Upper lobe of left lung (tissue), 6 donors: ENCODE measurements at regions not wholly inside any gene's neighbourhood (a gene's known extent, or its start where the extent isn't known, plus 50 kb on each side); places are given as distances from the start of the nearest gene placed in this dataset.
"Not testable (repeated sequence)": the region's sequence is repeated elsewhere in the genome, so short reads cannot be mapped to it uniquely, and the experiment has no call there.

ENCODE experiments used
- ATAC-seq, 2 donors: fragments of 200-7000 bp; cut with Tn5 transposase; one replicate each; pipeline ENCODE4 v1.9.1; 2022; ENCODE audit warnings: mild to moderate bottlenecking in 2 of 2, moderate library complexity in 2 of 2; ENCODE audit not compliant: low FRiP score in 2 of 2
- DNase-seq, 2 donors: peaks; one replicate each; pipeline ENCODE4 v3.0.0-alpha.2; 2019 to 2020
- H3K27ac ChIP-seq, 4 donors: fragments of 200-600 bp; sonication (generic); one replicate each; pipeline ENCODE4 v1.5.1; 2016 to 2019
- H3K27me3 ChIP-seq, 4 donors: fragments of 200-600 bp; sonication (generic); one replicate each; pipeline ENCODE4 v1.5.1; 2017 to 2019
- H3K36me3 ChIP-seq, 4 donors: fragments of 200-600 bp; sonication (generic); one replicate each; pipeline ENCODE4 v1.5.1; 2016 to 2019
- H3K4me1 ChIP-seq, 4 donors: fragments of 200-600 bp; sonication (generic); one replicate each; pipeline ENCODE4 v1.5.1; 2018 to 2019
- H3K4me3 ChIP-seq, 4 donors: fragments of 200-600 bp; sonication (generic); one replicate each; pipeline ENCODE4 v1.5.1; 2017 to 2019; ENCODE audit warnings: mild to moderate bottlenecking in 2 of 4, moderate library complexity in 1 of 4
- H3K9me3 ChIP-seq, 4 donors: fragments of 200-600 bp; sonication (generic); one replicate each; pipeline ENCODE4 v1.5.1; 2018 to 2019
- EP300 ChIP-seq, 4 donors: sonication (generic); formaldehyde crosslinking; IDR thresholded peaks; one replicate each; pipeline ENCODE4 v1.5.1; 2017; ENCODE audit warnings: antibody characterized with exemption in 4 of 4, control low read depth in 2 of 4
- POLR2A ChIP-seq, 4 donors: fragments of 450-650 bp; IDR thresholded peaks; one replicate each; pipeline ENCODE4 v1.5.1; 2016 to 2017; ENCODE audit warnings: antibody characterized with exemption in 4 of 4, mild to moderate bottlenecking in 2 of 4
- POLR2AphosphoS5 ChIP-seq, 2 donors: sonication (generic); formaldehyde crosslinking; IDR thresholded peaks; one replicate each; pipeline ENCODE4 v1.5.1; 2017; ENCODE audit warnings: antibody characterized with exemption in 2 of 2
- WGBS, 2 donors: methylation state at CpG; one replicate each; pipeline ENCODE4 v1.1.5; 2017 to 2018; 5-methylcytosine and 5-hydroxymethylcytosine counted together
- TF ChIP-seq, protein P1 (sequence below), 6 experiments: fragments of 450-650 bp in 4 of 6; fragments of 200-600 bp in 2 of 6; sonication (generic) in 2 of 6; IDR thresholded peaks; one replicate each; pipeline ENCODE4 v1.5.1; 2016 to 2019; ENCODE audit warnings: antibody characterized with exemption in 6 of 6
- donor health status: DM: no; HTN: no; CAD: no; lungs with moderate emphysema.
- donor health status: DM: no; HTN: yes; CAD: no; lungs with severe emphysema.

GRCh38 chr6:121884620-121885019 is 449.2 kb downstream of the GJA1 start:
- Histone ChIP-seq H3K27me3 (no peaks in the 10 kb centered on the region), H3K27ac (no peak overlapping the region), H3K36me3 (no peaks in the 10 kb centered on the region), H3K9me3 (no peaks in the 10 kb centered on the region), H3K4me1 (no peaks in the 10 kb centered on the region), H3K4me3 (no peak overlapping the region)
- WGBS, 2 donors: 69 to 71% methylated on average over 1 of the region's 1 CpG
- no peak for TF ChIP-seq POLR2AphosphoS5 (IDR thresholded peaks at IDR 0.05)
- TF ChIP-seq POLR2A (IDR thresholded peaks at IDR 0.05): no peak
- TF ChIP-seq, protein P1, sequence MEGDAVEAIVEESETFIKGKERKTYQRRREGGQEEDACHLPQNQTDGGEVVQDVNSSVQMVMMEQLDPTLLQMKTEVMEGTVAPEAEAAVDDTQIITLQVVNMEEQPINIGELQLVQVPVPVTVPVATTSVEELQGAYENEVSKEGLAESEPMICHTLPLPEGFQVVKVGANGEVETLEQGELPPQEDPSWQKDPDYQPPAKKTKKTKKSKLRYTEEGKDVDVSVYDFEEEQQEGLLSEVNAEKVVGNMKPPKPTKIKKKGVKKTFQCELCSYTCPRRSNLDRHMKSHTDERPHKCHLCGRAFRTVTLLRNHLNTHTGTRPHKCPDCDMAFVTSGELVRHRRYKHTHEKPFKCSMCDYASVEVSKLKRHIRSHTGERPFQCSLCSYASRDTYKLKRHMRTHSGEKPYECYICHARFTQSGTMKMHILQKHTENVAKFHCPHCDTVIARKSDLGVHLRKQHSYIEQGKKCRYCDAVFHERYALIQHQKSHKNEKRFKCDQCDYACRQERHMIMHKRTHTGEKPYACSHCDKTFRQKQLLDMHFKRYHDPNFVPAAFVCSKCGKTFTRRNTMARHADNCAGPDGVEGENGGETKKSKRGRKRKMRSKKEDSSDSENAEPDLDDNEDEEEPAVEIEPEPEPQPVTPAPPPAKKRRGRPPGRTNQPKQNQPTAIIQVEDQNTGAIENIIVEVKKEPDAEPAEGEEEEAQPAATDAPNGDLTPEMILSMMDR (IDR thresholded peaks at IDR 0.05): no peak
- no peak for TF ChIP-seq EP300 (IDR thresholded peaks at IDR 0.05)
- DNase-seq (no peak), ATAC-seq (no peak)

DNA sequence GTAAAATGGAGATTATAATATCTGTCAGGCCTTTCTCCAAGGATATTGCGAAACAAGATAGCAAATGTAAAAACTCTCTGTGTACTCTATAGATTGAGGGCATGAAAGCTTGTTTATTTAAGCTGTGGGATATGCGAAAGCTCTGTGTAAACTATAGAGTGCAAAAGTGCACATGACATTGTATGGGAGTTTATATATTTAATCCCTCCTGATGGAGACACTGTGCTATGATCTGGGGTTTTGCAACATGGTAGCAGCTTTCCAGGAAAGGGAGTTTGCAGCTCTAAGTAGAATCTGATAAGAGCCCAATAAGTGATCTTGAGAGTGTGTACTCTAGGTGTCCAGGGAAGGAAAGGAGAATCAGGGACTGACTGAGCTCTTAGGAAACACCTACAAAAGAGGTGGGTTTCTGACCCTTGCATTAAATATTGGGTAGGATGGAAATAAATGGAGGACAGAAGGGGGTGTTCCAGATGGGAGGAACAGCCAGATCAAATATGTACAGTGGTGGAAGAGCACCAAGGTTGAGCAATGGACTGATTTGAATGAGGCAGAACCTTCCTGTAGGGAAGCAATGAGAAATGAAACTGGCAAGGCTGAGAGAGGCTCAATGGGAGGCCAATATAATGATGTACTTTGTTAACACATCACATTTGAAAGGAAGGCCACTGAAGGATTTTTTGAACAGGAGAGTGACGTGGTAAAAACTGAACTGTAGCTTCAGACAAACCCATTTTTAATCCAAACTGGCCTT is 450.1 kb downstream of the GJA1 start:
- H3K9me3 ChIP-seq: no peaks in the 10 kb centered on the region
- no peak overlapping the region for H3K27ac ChIP-seq
- no peak overlapping the region for H3K4me3 ChIP-seq
- H3K27me3 ChIP-seq: no peaks in the 10 kb centered on the region
- ATAC-seq: peak; percentile 41 to 51
- WGBS, 2 donors: 65 to 67% methylated on average over 3 of the region's 3 CpGs
- H3K4me1 ChIP-seq: peaks cover 0 to 3% (median 0%) of the 10 kb centered on the region in 4 donors
- H3K36me3 ChIP-seq: no peaks in the 10 kb centered on the region
- TF ChIP-seq POLR2AphosphoS5 (IDR thresholded peaks at IDR 0.05) (no peak), EP300 (IDR thresholded peaks at IDR 0.05) (peak in 1 of 4 donors; percentile 47)
- DNase-seq: peak in 1 of 2 donors; percentile 26

GRCh38 chr6:121886223-121886830 is 450.9 kb downstream of the GJA1 start:
- TF ChIP-seq POLR2AphosphoS5 (IDR thresholded peaks at IDR 0.05) (no peak), EP300 (IDR thresholded peaks at IDR 0.05) (no peak), POLR2A (IDR thresholded peaks at IDR 0.05) (no peak)
- TF ChIP-seq, protein P1 (IDR thresholded peaks at IDR 0.05): no peak
- no peak overlapping the region for H3K27ac ChIP-seq
- peaks cover 0 to 3% (median 0%) of the 10 kb centered on the region in 4 donors for H3K4me1 ChIP-seq
- 58 to 61% methylated on average over 2 of the region's 2 CpGs for WGBS, 2 donors
- no peak for DNase-seq
- H3K36me3 ChIP-seq: no peaks in the 10 kb centered on the region
- no peaks in the 10 kb centered on the region for H3K27me3 ChIP-seq
- H3K9me3 ChIP-seq: no peaks in the 10 kb centered on the region
- ATAC-seq: peak in 1 of 2 donors; percentile 36
- no peak overlapping the region for H3K4me3 ChIP-seq

- Histone ChIP-seq H3K9me3 (no peaks in the 10 kb centered on the region), H3K36me3 (no peaks in the 10 kb centered on the region), H3K4me1 (peaks cover 0 to 3% (median 0%) of the 10 kb centered on the region in 4 donors), H3K27ac (no peak overlapping the region), H3K27me3 (no peaks in the 10 kb centered on the region), H3K4me3 (no peak overlapping the region)
- ATAC-seq: no peak
- 87% methylated on average over 4 of the region's 4 CpGs for WGBS, 2 donors
- DNase-seq: no peak
- TF ChIP-seq POLR2A (IDR thresholded peaks at IDR 0.05): no peak
- no peak for TF ChIP-seq EP300 (IDR thresholded peaks at IDR 0.05)
- TF ChIP-seq, protein P1 (IDR thresholded peaks at IDR 0.05): no peak
- TF ChIP-seq POLR2AphosphoS5 (IDR thresholded peaks at IDR 0.05): no peak
These were observed 452.3 kb downstream of the GJA1 start for GRCh38 chr6:121887724-121888123.

DNA sequence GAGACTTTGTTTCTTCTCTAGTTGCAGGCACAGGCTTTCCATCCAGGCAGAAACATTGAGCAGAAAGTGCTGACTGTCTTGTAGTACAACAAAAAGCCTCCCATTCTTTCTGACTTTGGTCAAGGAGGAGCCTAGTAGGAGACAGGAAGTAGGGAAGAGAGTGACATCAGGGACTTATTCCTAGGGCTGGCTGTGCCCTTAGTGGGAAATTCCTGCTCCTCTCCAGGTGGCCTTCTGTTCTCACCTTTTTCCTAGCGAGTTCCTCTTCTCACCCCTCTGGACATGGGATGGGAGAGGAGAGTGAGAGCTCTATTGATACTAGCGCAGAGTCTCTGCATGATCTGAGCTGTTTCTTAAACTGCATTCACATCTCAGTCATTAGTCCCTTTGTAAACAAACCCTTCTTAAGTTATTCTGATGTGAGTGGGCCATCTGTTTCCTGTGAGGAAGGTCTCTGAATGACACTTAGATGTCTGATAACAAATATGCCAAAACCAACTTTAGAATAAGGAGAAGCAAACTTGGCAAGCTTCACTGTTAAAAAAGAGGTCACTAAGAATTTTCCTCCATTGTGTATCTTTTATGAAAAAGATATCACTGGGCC is 455.0 kb downstream of the GJA1 start:
- DNase-seq (no peak), ATAC-seq (no peak)
- Histone ChIP-seq H3K4me1 (peaks cover 0 to 3% (median 0%) of the 10 kb centered on the region in 4 donors), H3K27ac (no peak overlapping the region), H3K9me3 (no peaks in the 10 kb centered on the region), H3K4me3 (no peak overlapping the region), H3K27me3 (no peaks in the 10 kb centered on the region), H3K36me3 (no peaks in the 10 kb centered on the region)
- 42 to 45% methylated on average over 2 of the region's 2 CpGs for WGBS, 2 donors
- TF ChIP-seq, protein P1 (IDR thresholded peaks at IDR 0.05): no peak
- no peak for TF ChIP-seq POLR2A (IDR thresholded peaks at IDR 0.05)
- no peak for TF ChIP-seq POLR2AphosphoS5 (IDR thresholded peaks at IDR 0.05)
- no peak for TF ChIP-seq EP300 (IDR thresholded peaks at IDR 0.05)

DNA sequence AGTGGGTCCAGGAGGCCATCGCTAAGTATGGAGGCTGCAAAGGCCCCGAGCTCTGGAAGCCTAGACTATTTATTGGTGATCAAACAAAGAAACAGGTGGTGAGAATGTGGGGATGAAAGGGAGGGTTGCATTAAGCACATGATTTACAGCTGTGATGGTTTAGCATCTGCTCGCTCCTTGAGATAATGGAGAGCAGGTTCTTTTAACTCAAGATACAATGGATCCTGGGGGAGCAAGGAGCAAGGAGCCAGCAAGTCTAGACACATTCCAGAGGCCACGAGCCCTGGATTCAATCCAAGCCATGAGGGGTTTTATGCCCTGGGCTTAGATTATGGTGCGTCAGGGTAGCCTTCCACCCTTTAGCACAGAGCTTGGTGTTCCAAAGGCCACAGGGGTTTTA is 460.3 kb downstream of the GJA1 start:
- not testable (repeated sequence) for H3K27ac ChIP-seq, H3K36me3 ChIP-seq, DNase-seq, H3K4me3 ChIP-seq, ATAC-seq, H3K9me3 ChIP-seq, H3K4me1 ChIP-seq, H3K27me3 ChIP-seq
- 72 to 81% methylated on average over 5 of the region's 5 CpGs for WGBS, 2 donors
